Testis (tissue), 2 donors: ENCODE measurements at regions not wholly inside any gene's neighbourhood (a gene's known extent, or its start where the extent isn't known, plus 50 kb on each side); places are given as distances from the start of the nearest gene placed in this dataset.

Experiments used
- POLR2A ChIP-seq: fragments of 450-650 bp; IDR thresholded peaks from one replicate; pipeline ENCODE4 v1.6.1; 2017; ENCODE audit warnings: antibody characterized with exemption, mild to moderate bottlenecking, moderate library complexity
- TF ChIP-seq, protein P1 (sequence below), 3 experiments: fragments of 450-650 bp in 2 of 3; fragments of 200-600 bp in 1 of 3; sonication (generic) in 1 of 3; IDR thresholded peaks; one replicate each; pipeline ENCODE4 v1.5.1; 2016 to 2019; ENCODE audit warnings: antibody characterized with exemption in 3 of 3, mild to moderate bottlenecking in 2 of 3, moderate library complexity in 1 of 3

DNA sequence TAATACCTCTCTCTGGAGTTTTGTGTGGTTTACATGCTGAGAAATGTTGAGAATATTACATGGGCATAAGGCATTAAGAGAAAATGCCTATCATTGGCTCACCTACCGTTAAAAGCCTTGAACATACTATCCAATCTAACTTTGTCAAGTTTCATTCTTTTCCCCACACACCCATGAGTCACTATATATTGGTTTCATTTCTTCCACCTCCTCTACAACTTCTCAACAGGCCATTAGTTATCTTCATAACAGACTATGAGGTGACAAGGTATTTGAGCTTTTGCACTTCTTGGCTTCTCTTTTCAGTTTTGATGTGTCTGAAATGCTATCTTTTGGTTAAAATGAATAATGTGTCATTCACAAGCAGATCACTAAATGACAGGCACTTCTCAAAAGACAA lies 288.0 kb downstream of the KCNN2 start:
- TF ChIP-seq, protein P1, sequence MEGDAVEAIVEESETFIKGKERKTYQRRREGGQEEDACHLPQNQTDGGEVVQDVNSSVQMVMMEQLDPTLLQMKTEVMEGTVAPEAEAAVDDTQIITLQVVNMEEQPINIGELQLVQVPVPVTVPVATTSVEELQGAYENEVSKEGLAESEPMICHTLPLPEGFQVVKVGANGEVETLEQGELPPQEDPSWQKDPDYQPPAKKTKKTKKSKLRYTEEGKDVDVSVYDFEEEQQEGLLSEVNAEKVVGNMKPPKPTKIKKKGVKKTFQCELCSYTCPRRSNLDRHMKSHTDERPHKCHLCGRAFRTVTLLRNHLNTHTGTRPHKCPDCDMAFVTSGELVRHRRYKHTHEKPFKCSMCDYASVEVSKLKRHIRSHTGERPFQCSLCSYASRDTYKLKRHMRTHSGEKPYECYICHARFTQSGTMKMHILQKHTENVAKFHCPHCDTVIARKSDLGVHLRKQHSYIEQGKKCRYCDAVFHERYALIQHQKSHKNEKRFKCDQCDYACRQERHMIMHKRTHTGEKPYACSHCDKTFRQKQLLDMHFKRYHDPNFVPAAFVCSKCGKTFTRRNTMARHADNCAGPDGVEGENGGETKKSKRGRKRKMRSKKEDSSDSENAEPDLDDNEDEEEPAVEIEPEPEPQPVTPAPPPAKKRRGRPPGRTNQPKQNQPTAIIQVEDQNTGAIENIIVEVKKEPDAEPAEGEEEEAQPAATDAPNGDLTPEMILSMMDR (IDR thresholded peaks at IDR 0.05), result no peak
- no peak for TF ChIP-seq POLR2A
